Keratinocyte (primary cell): ENCODE measurements at regions not wholly inside any gene's neighbourhood (a gene's known extent, or its start where the extent isn't known, plus 50 kb on each side); places are given as distances from the start of the nearest gene placed in this dataset.

ENCODE experiments used
- DNase-seq: peaks from one replicate; pipeline ENCODE4 v3.0.0-alpha.2; 2011; ENCODE audit warnings: low read depth, missing footprints, low spot score
- FAIRE-seq: peaks from 2 replicates; lab custom pipeline; 2011; peaks lifted over from hg19 to GRCh38; lab: Jason Lieb, UNC
- H2AFZ ChIP-seq: 2 replicates; pipeline ENCODE4 v1.6.0; 2012; ENCODE audit warnings: low read length, control low read depth, inconsistent platforms; ENCODE audit not compliant: control insufficient read depth
- H3K27ac ChIP-seq: 2 replicates; pipeline ENCODE4 v1.5.1; 2011; ENCODE audit warnings: low read length; ENCODE audit not compliant: control insufficient read depth, insufficient read depth
- H3K27me3 ChIP-seq: 3 replicates; pipeline ENCODE4 v1.6.0; 2011; ENCODE audit warnings: low read length; ENCODE audit not compliant: control insufficient read depth, insufficient read depth; ENCODE audit errors: extremely low read depth
- H3K36me3 ChIP-seq, 2 experiments: 2 replicates in 1 of 2; 3 replicates in 1 of 2; pipeline ENCODE4 v1.5.1; 2011; ENCODE audit warnings: low read length in 2 of 2, mild to moderate bottlenecking in 1 of 2; ENCODE audit not compliant: control insufficient read depth in 2 of 2, insufficient read depth in 2 of 2; ENCODE audit errors: extremely low read depth in 1 of 2
- H3K4me1 ChIP-seq: 3 replicates; pipeline ENCODE4 v1.5.1; 2011; ENCODE audit warnings: low read length; ENCODE audit not compliant: control insufficient read depth, insufficient read depth; ENCODE audit errors: extremely low read depth
- H3K4me2 ChIP-seq: 3 replicates; pipeline ENCODE4 v1.6.0; 2011; ENCODE audit warnings: low read depth, low read length; ENCODE audit not compliant: control insufficient read depth, insufficient read depth; ENCODE audit errors: extremely low read depth
- H3K4me3 ChIP-seq, 3 experiments: fragments of 200-600 bp in 1 of 3; sonication (generic) in 1 of 3; 2 replicates in 2 of 3; 3 replicates in 1 of 3; pipeline ENCODE4 v1.5.1; 2011 to 2016; ENCODE audit warnings: low read length in 3 of 3, mild to moderate bottlenecking in 3 of 3, control low read depth in 2 of 3, inconsistent platforms in 1 of 3, low read depth in 1 of 3, mixed read lengths in 1 of 3, mixed run types in 1 of 3, moderate library complexity in 1 of 3; ENCODE audit not compliant: control insufficient read depth in 2 of 3, insufficient read depth in 2 of 3; ENCODE audit errors: extremely low read depth in 1 of 3
- H3K79me2 ChIP-seq: 2 replicates; pipeline ENCODE4 v1.6.0; 2012; ENCODE audit warnings: low read length; ENCODE audit not compliant: control insufficient read depth, insufficient read depth
- H3K9ac ChIP-seq: 3 replicates; pipeline ENCODE4 v1.6.0; 2011; ENCODE audit warnings: low read length; ENCODE audit not compliant: control insufficient read depth, insufficient read depth; ENCODE audit errors: extremely low read depth
- H3K9me1 ChIP-seq: 3 replicates; pipeline ENCODE4 v1.6.0; 2011; ENCODE audit warnings: low read length; ENCODE audit not compliant: control insufficient read depth, insufficient read depth; ENCODE audit errors: extremely low read depth
- H3K9me3 ChIP-seq: 2 replicates; pipeline ENCODE4 v1.5.1; 2012; ENCODE audit warnings: low read depth, low read length; ENCODE audit not compliant: control insufficient read depth
- H4K20me1 ChIP-seq: 3 replicates; pipeline ENCODE4 v1.6.0; 2011; ENCODE audit warnings: low read length; ENCODE audit not compliant: control insufficient read depth, insufficient read depth; ENCODE audit errors: extremely low read depth
- CTCF ChIP-seq, 3 experiments: IDR thresholded peaks in 1 of 3; conservative IDR thresholded peaks in 1 of 3; optimal IDR thresholded peaks in 1 of 3; 2 replicates in 2 of 3; 3 replicates in 1 of 3; pipeline versions ENCODE3 to v1.5.1; 2011; ENCODE audit warnings: low read length in 3 of 3, mild to moderate bottlenecking in 3 of 3, moderate library complexity in 2 of 3, control low read depth in 1 of 3, inconsistent platforms in 1 of 3; ENCODE audit not compliant: insufficient read depth in 2 of 3; ENCODE audit errors: extremely low read depth in 1 of 3
- EZH2 ChIP-seq: IDR thresholded peaks from one replicate; pipeline ENCODE4 v1.6.1; 2012; ENCODE audit warnings: inconsistent platforms, mild to moderate bottlenecking, low read length, moderate library complexity
- dilution Hi-C: fragments of 300-500 bp; cut with MboI; formaldehyde crosslinking; loops from one replicate; pipeline ENCODE4 v1.7.0; 2020; ENCODE audit warnings: low sequenced_read_pairs; ENCODE audit not compliant: extremely low pct_ligation_motif_present

- H3K9me1 ChIP-seq, result no peaks in the 10 kb centered on the region
- H3K9me3 ChIP-seq, result no peaks in the 10 kb centered on the region
- H2AFZ ChIP-seq, result no peak overlapping the region
- H3K4me3 ChIP-seq, result no peak overlapping the region
- no peaks in the 10 kb centered on the region for H3K36me3 ChIP-seq
- H3K79me2 ChIP-seq, result no peaks in the 10 kb centered on the region
- H3K4me1 ChIP-seq, result no peaks in the 10 kb centered on the region
- no peaks in the 10 kb centered on the region for H4K20me1 ChIP-seq
- no peak overlapping the region for H3K27ac ChIP-seq
- dilution Hi-C loops, result no loop called here
- no peaks in the 10 kb centered on the region for H3K27me3 ChIP-seq
- no peak overlapping the region for H3K4me2 ChIP-seq
- no peak overlapping the region for H3K9ac ChIP-seq
- FAIRE-seq, result no peak
- DNase-seq, result no peak
- TF ChIP-seq CTCF (optimal IDR thresholded peaks at IDR 0.05 in 1 of 3, IDR thresholded peaks at IDR 0.05 in 1 of 3, conservative IDR thresholded peaks at IDR 0.05 in 1 of 3; ENCODE audit: extremely low read depth in 1 of 3, insufficient read depth in 2 of 3, low read length in 3 of 3) (no peak), EZH2 (no peak)
Observed at GRCh38 chr3:154764856-154765640, 315.1 kb upstream of the MME start.

- Histone ChIP-seq H3K36me3 (no peaks in the 10 kb centered on the region), H3K4me3 (no peak overlapping the region), H2AFZ (no peak overlapping the region), H3K4me2 (no peak overlapping the region), H3K27ac (no peak overlapping the region), H3K79me2 (no peaks in the 10 kb centered on the region), H3K4me1 (no peaks in the 10 kb centered on the region), H4K20me1 (no peaks in the 10 kb centered on the region), H3K9me1 (no peaks in the 10 kb centered on the region), H3K27me3 (no peaks in the 10 kb centered on the region), H3K9me3 (no peaks in the 10 kb centered on the region), H3K9ac (no peak overlapping the region)
- no peak for FAIRE-seq
- no peak for DNase-seq
- dilution Hi-C loops, result no loop called here
- TF ChIP-seq EZH2 (no peak), CTCF (optimal IDR thresholded peaks at IDR 0.05 in 1 of 3, IDR thresholded peaks at IDR 0.05 in 1 of 3, conservative IDR thresholded peaks at IDR 0.05 in 1 of 3; ENCODE audit: extremely low read depth in 1 of 3, insufficient read depth in 2 of 3, low read length in 3 of 3) (no peak)
Observed at GRCh38 chr3:154762486-154762885, 317.6 kb upstream of the MME start.
